ENCODE measurements at regions not wholly inside any gene's neighbourhood (a gene's known extent, or its start where the extent isn't known, plus 50 kb on each side); places are given as distances from the start of the nearest gene placed in this dataset.

DNA sequence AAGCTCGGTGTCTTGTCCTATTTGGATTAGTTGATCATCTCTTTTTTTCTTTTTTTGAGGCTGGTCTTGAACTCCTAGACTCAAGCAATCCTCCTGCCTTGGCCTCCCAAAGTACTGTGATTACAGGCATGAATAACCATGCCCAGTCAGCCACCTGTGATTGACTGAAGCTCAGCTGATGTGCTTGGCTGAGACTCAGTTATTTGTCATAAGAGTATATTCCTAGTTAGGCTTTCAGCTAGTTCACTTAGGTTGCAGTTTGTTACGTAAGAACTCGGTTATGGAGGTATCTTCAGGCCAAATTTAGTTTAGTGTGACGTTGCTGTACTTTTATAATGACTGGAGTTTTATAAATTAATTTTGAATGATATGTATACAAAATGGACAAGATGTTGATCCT, 365.0 kb downstream of the SV2B start:
- TF ChIP-seq CEBPB (IDR thresholded peaks at IDR 0.05) = no peak
- no peak for TF ChIP-seq TEAD4 (IDR thresholded peaks at IDR 0.05)
- TF ChIP-seq FOXM1 (IDR thresholded peaks at IDR 0.05; ENCODE audit: borderline replicate concordance, low read depth) = no peak
- no peak for TF ChIP-seq EGR1 (IDR thresholded peaks at IDR 0.05)
- TF ChIP-seq, protein P1, sequence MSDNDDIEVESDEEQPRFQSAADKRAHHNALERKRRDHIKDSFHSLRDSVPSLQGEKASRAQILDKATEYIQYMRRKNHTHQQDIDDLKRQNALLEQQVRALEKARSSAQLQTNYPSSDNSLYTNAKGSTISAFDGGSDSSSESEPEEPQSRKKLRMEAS (IDR thresholded peaks at IDR 0.05) = no peak
- no peak for TF ChIP-seq TAF1 (IDR thresholded peaks at IDR 0.05; ENCODE audit: low read depth)
- TF ChIP-seq, protein P2, sequence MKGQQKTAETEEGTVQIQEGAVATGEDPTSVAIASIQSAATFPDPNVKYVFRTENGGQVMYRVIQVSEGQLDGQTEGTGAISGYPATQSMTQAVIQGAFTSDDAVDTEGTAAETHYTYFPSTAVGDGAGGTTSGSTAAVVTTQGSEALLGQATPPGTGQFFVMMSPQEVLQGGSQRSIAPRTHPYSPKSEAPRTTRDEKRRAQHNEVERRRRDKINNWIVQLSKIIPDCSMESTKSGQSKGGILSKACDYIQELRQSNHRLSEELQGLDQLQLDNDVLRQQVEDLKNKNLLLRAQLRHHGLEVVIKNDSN (IDR thresholded peaks at IDR 0.05) = no peak
- TF ChIP-seq NFIC (IDR thresholded peaks at IDR 0.05) = no peak
- TF ChIP-seq, protein P3, sequence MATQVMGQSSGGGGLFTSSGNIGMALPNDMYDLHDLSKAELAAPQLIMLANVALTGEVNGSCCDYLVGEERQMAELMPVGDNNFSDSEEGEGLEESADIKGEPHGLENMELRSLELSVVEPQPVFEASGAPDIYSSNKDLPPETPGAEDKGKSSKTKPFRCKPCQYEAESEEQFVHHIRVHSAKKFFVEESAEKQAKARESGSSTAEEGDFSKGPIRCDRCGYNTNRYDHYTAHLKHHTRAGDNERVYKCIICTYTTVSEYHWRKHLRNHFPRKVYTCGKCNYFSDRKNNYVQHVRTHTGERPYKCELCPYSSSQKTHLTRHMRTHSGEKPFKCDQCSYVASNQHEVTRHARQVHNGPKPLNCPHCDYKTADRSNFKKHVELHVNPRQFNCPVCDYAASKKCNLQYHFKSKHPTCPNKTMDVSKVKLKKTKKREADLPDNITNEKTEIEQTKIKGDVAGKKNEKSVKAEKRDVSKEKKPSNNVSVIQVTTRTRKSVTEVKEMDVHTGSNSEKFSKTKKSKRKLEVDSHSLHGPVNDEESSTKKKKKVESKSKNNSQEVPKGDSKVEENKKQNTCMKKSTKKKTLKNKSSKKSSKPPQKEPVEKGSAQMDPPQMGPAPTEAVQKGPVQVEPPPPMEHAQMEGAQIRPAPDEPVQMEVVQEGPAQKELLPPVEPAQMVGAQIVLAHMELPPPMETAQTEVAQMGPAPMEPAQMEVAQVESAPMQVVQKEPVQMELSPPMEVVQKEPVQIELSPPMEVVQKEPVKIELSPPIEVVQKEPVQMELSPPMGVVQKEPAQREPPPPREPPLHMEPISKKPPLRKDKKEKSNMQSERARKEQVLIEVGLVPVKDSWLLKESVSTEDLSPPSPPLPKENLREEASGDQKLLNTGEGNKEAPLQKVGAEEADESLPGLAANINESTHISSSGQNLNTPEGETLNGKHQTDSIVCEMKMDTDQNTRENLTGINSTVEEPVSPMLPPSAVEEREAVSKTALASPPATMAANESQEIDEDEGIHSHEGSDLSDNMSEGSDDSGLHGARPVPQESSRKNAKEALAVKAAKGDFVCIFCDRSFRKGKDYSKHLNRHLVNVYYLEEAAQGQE (IDR thresholded peaks at IDR 0.05; ENCODE audit: low read depth) = no peak
- TF ChIP-seq ZBTB7A (IDR thresholded peaks at IDR 0.05; ENCODE audit: low read depth) = no peak
- TF ChIP-seq YY1 (IDR thresholded peaks at IDR 0.05; ENCODE audit: low read depth) = no peak
- no peak for TF ChIP-seq TCF12 (IDR thresholded peaks at IDR 0.05; ENCODE audit: low read depth)
- TF ChIP-seq CREB1 (IDR thresholded peaks at IDR 0.05; ENCODE audit: low read depth) = no peak
- TF ChIP-seq RAD21 (IDR thresholded peaks at IDR 0.05; ENCODE audit: low read depth) = no peak
- no peak for TF ChIP-seq EP300 (IDR thresholded peaks at IDR 0.05; ENCODE audit: borderline replicate concordance)

DNA sequence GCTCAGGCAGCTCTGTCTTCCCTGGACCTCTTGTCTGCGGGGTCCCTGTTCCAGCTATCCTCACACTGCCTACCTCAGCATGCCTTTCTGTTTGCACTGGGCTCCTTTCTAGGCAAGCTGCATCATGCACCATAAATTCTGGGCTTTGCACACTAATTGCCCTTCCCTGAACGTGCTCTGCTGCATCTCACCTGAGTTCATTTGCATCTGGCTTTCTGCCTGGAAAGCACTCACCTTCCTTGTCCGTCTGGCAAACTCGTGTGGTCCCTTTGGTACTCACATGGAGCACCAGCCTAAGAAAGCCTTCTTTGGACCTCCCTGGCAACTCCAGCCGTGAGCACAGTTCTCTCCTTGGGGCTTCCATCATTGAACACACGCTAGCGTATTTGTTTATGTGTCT, 365.6 kb downstream of the SV2B start:
- TF ChIP-seq ZBTB7A (IDR thresholded peaks at IDR 0.05; ENCODE audit: low read depth) = no peak
- TF ChIP-seq TAF1 (IDR thresholded peaks at IDR 0.05; ENCODE audit: low read depth) = no peak
- TF ChIP-seq RAD21 (IDR thresholded peaks at IDR 0.05; ENCODE audit: low read depth) = no peak
- TF ChIP-seq, protein P2 (IDR thresholded peaks at IDR 0.05) = no peak
- TF ChIP-seq, protein P3 (IDR thresholded peaks at IDR 0.05; ENCODE audit: low read depth) = no peak
- no peak for TF ChIP-seq TEAD4 (IDR thresholded peaks at IDR 0.05)
- TF ChIP-seq EP300 (IDR thresholded peaks at IDR 0.05; ENCODE audit: borderline replicate concordance) = no peak
- no peak for TF ChIP-seq FOXM1 (IDR thresholded peaks at IDR 0.05; ENCODE audit: borderline replicate concordance, low read depth)
- TF ChIP-seq YY1 (IDR thresholded peaks at IDR 0.05; ENCODE audit: low read depth) = no peak
- TF ChIP-seq CEBPB (IDR thresholded peaks at IDR 0.05) = no peak
- TF ChIP-seq, protein P1 (IDR thresholded peaks at IDR 0.05) = no peak
- no peak for TF ChIP-seq NFIC (IDR thresholded peaks at IDR 0.05)
- TF ChIP-seq CREB1 (IDR thresholded peaks at IDR 0.05; ENCODE audit: low read depth) = no peak
- TF ChIP-seq EGR1 (IDR thresholded peaks at IDR 0.05) = no peak
- no peak for TF ChIP-seq TCF12 (IDR thresholded peaks at IDR 0.05; ENCODE audit: low read depth)

DNA sequence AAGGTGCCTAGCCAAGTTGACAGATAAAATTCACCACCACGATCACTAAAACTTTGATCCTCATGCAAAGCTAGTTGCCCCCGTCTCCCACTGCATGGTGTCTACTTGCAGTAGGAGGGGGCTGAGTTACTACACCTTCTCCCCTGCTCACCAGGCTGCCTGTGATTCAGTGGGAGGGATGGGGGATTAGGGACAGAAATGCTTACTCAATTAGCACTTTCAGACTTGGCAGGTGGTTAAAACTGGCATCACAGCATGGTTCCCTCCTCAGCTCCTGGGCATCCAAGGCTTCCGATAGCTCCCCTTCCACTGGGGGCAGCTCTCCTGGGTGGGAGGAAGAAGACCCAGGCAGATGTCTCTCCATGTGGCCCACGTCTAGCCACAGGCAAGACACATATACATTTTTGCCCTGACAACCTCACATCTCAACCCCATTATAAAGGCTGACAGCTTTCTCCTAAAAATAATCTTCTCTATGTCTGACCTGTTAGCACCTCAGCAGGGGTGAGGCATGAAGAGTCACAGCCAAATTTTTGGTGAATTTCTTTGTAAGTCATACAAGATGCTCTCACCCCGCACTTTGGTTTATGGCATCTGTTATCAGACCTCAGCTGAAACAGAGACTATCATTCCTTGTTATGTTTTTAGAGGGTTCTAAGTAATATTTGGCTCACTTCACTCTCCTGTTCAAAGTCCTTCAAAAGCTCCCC, 369.0 kb downstream of the SV2B start:
- TF ChIP-seq FOXM1 (IDR thresholded peaks at IDR 0.05; ENCODE audit: borderline replicate concordance, low read depth) (no peak), YY1 (IDR thresholded peaks at IDR 0.05; ENCODE audit: low read depth) (no peak), TAF1 (IDR thresholded peaks at IDR 0.05; ENCODE audit: low read depth) (no peak), CREB1 (IDR thresholded peaks at IDR 0.05; ENCODE audit: low read depth) (no peak), EP300 (IDR thresholded peaks at IDR 0.05; ENCODE audit: borderline replicate concordance) (no peak), ZBTB7A (IDR thresholded peaks at IDR 0.05; ENCODE audit: low read depth) (no peak), NFIC (IDR thresholded peaks at IDR 0.05) (no peak), TEAD4 (IDR thresholded peaks at IDR 0.05) (no peak), RAD21 (IDR thresholded peaks at IDR 0.05; ENCODE audit: low read depth) (no peak), CEBPB (IDR thresholded peaks at IDR 0.05) (no peak), TCF12 (IDR thresholded peaks at IDR 0.05; ENCODE audit: low read depth) (no peak), EGR1 (IDR thresholded peaks at IDR 0.05) (no peak)
- TF ChIP-seq, protein P1 (IDR thresholded peaks at IDR 0.05) = no peak
- TF ChIP-seq, protein P3 (IDR thresholded peaks at IDR 0.05; ENCODE audit: low read depth) = no peak
- TF ChIP-seq, protein P2 (IDR thresholded peaks at IDR 0.05) = no peak
